SK-N-SH (cell line): ENCODE measurements at regions not wholly inside any gene's neighbourhood (a gene's known extent, or its start where the extent isn't known, plus 50 kb on each side); places are given as distances from the start of the nearest gene placed in this dataset.

Experiments used
- MEF2A ChIP-seq: IDR thresholded peaks from 2 replicates; pipeline ENCODE4 v1.4.0; 2012; ENCODE audit warnings: low read depth, borderline replicate concordance
- RAD21 ChIP-seq: IDR thresholded peaks from 2 replicates; pipeline ENCODE4 v1.6.1; 2012; ENCODE audit warnings: mild to moderate bottlenecking, low read length
- RFX5 ChIP-seq: IDR thresholded peaks from 2 replicates; pipeline ENCODE4 v1.6.1; 2012; ENCODE audit warnings: mild to moderate bottlenecking, improper control_type of control experiment, low read length
- TAF1 ChIP-seq: IDR thresholded peaks from 2 replicates; pipeline ENCODE4 v1.6.1; 2012; ENCODE audit warnings: low read depth, mild to moderate bottlenecking, low read length, moderate library complexity, borderline replicate concordance
- TEAD4 ChIP-seq: IDR thresholded peaks from 2 replicates; pipeline ENCODE4 v1.4.0; 2012; ENCODE audit warnings: mild to moderate bottlenecking, borderline replicate concordance; ENCODE audit not compliant: insufficient read depth
- YY1 ChIP-seq: IDR thresholded peaks from 2 replicates; pipeline ENCODE4 v1.4.0; 2012; ENCODE audit warnings: low read depth, mild to moderate bottlenecking
- TF ChIP-seq, protein P1 (sequence below): fragments of 200-600 bp; sonication (generic); IDR thresholded peaks from 2 replicates; pipeline ENCODE4 v1.6.1; 2017; ENCODE audit warnings: antibody characterized with exemption, mild to moderate bottlenecking, moderate library complexity
- TF ChIP-seq, protein P2 (sequence below): IDR thresholded peaks from 2 replicates; pipeline ENCODE4 v1.6.1; 2012; ENCODE audit warnings: mild to moderate bottlenecking, low read depth, low read length, moderate library complexity

DNA sequence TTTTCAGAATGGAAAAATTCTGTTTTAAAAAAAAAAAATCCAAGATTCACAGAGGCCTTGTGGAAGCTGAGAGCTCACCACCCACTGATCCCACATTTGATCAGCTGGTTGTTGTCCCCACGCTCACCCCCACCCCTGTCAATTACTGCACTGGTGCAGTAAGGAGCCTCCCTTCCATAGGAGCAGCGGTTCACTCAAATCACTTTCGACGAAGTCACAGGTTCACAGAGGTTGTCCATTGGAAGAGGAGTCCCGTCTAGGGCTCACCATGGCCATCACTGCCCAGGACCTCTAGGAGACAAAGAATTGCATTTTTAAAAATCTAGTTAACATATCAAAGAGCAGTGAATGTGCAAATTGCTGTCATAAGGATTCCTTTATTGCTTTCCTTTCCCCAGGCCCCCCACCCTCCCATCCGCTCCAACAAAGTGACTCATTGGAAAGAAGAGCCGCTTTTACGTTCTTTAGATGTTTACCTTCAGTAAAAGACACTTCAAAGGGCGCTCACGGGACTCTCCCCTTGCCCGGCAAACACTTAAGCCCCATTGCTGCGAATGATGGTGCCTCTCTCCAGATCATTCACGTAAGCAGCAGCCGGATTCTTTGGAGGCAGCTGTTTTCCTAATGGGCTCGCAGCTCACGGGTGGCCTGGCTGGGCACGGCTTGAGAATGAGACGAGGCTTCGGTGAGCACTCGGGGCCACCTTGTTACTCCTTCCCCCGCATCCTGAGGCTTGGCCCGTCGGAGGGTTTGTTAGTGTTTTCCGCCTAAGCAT lies 165.5 kb upstream of the SALL3 start:
- TF ChIP-seq RFX5 (no peak), RAD21 (no peak), TEAD4 (no peak), TAF1 (no peak), YY1 (no peak), MEF2A (no peak)
- TF ChIP-seq, protein P1, sequence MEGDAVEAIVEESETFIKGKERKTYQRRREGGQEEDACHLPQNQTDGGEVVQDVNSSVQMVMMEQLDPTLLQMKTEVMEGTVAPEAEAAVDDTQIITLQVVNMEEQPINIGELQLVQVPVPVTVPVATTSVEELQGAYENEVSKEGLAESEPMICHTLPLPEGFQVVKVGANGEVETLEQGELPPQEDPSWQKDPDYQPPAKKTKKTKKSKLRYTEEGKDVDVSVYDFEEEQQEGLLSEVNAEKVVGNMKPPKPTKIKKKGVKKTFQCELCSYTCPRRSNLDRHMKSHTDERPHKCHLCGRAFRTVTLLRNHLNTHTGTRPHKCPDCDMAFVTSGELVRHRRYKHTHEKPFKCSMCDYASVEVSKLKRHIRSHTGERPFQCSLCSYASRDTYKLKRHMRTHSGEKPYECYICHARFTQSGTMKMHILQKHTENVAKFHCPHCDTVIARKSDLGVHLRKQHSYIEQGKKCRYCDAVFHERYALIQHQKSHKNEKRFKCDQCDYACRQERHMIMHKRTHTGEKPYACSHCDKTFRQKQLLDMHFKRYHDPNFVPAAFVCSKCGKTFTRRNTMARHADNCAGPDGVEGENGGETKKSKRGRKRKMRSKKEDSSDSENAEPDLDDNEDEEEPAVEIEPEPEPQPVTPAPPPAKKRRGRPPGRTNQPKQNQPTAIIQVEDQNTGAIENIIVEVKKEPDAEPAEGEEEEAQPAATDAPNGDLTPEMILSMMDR, result no peak
- TF ChIP-seq, protein P2, sequence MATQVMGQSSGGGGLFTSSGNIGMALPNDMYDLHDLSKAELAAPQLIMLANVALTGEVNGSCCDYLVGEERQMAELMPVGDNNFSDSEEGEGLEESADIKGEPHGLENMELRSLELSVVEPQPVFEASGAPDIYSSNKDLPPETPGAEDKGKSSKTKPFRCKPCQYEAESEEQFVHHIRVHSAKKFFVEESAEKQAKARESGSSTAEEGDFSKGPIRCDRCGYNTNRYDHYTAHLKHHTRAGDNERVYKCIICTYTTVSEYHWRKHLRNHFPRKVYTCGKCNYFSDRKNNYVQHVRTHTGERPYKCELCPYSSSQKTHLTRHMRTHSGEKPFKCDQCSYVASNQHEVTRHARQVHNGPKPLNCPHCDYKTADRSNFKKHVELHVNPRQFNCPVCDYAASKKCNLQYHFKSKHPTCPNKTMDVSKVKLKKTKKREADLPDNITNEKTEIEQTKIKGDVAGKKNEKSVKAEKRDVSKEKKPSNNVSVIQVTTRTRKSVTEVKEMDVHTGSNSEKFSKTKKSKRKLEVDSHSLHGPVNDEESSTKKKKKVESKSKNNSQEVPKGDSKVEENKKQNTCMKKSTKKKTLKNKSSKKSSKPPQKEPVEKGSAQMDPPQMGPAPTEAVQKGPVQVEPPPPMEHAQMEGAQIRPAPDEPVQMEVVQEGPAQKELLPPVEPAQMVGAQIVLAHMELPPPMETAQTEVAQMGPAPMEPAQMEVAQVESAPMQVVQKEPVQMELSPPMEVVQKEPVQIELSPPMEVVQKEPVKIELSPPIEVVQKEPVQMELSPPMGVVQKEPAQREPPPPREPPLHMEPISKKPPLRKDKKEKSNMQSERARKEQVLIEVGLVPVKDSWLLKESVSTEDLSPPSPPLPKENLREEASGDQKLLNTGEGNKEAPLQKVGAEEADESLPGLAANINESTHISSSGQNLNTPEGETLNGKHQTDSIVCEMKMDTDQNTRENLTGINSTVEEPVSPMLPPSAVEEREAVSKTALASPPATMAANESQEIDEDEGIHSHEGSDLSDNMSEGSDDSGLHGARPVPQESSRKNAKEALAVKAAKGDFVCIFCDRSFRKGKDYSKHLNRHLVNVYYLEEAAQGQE, result no peak
